GM12874 (cell line): ENCODE measurements at regions not wholly inside any gene's neighbourhood (a gene's known extent, or its start where the extent isn't known, plus 50 kb on each side); places are given as distances from the start of the nearest gene placed in this dataset.

Experiments
- CTCF ChIP-seq: IDR thresholded peaks from 2 replicates; pipeline ENCODE4 v1.5.1; 2011; ENCODE audit warnings: low read depth, mild to moderate bottlenecking, control low read depth, low read length, moderate library complexity; ENCODE audit not compliant: insufficient read depth

GRCh38 chr6:4366635-4367395 lies 231.4 kb upstream of the ECI2 start:
- no peak for TF ChIP-seq CTCF

- no peak for TF ChIP-seq CTCF
These were observed 230.3 kb upstream of the ECI2 start for GRCh38 chr6:4365686-4366085.

- TF ChIP-seq CTCF, result no peak
These were observed 229.3 kb upstream of the ECI2 start for GRCh38 chr6:4364711-4365110.

- no peak for TF ChIP-seq CTCF
These were observed 228.8 kb upstream of the ECI2 start for GRCh38 chr6:4364172-4364571.

- no peak for TF ChIP-seq CTCF
These were observed 228.3 kb upstream of the ECI2 start for GRCh38 chr6:4363656-4364055.

GRCh38 chr6:4362326-4362725 lies 227.0 kb upstream of the ECI2 start:
- no peak for TF ChIP-seq CTCF

- no peak for TF ChIP-seq CTCF
These were observed 225.5 kb upstream of the ECI2 start for GRCh38 chr6:4360920-4361319.
